HEK293 (cell line): ENCODE measurements at regions not wholly inside any gene's neighbourhood (a gene's known extent, or its start where the extent isn't known, plus 50 kb on each side); places are given as distances from the start of the nearest gene placed in this dataset.

ENCODE experiments used
- CTCF ChIA-PET: fragments of 350-600 bp; formaldehyde crosslinking; extraction: SDS; loops from one replicate; lab custom pipeline; 2021; ENCODE audit warnings: antibody characterized with exemption; lab: Yijun Ruan, JAX
- POLR2A ChIA-PET: fragments of 300-600 bp; formaldehyde crosslinking; extraction: SDS; loops from one replicate; lab custom pipeline; 2020; ENCODE audit warnings: antibody characterized with exemption, inconsistent platforms; lab: Yijun Ruan, JAX
- H3K27ac ChIP-seq: fragments of 200-500 bp; sonication (Bioruptor generic); 2 replicates; pipeline ENCODE4 v1.5.1; 2014; ENCODE audit warnings: low read depth, low read length, control low read depth, inconsistent platforms; ENCODE audit errors: extremely low read depth
- H3K36me3 ChIP-seq, 2 experiments: fragments of 200-500 bp in 1 of 2; sonication (Bioruptor generic) in 1 of 2; 1 replicate in 1 of 2; 2 replicates in 1 of 2; pipeline ENCODE4 v1.5.1; 2014 to 2017; ENCODE audit warnings: inconsistent platforms in 2 of 2, low read length in 2 of 2; ENCODE audit not compliant: control insufficient read depth in 2 of 2, insufficient read depth in 1 of 2
- H3K4me1 ChIP-seq: fragments of 200-500 bp; sonication (Bioruptor generic); 2 replicates; pipeline ENCODE4 v1.5.1; 2014; ENCODE audit warnings: mild to moderate bottlenecking, low read length, inconsistent platforms; ENCODE audit not compliant: control insufficient read depth, insufficient read depth
- H3K4me3 ChIP-seq: 2 replicates; pipeline ENCODE4 v1.5.1; 2011; ENCODE audit warnings: low read depth, mild to moderate bottlenecking, control low read depth, low read length, moderate library complexity
- H3K9me3 ChIP-seq: fragments of 200-500 bp; sonication (Bioruptor generic); 2 replicates; pipeline ENCODE4 v1.5.1; 2014; ENCODE audit warnings: low read depth, low read length, inconsistent platforms; ENCODE audit not compliant: control insufficient read depth, insufficient read depth
- ELK4 ChIP-seq: IDR thresholded peaks from 2 replicates; pipeline ENCODE4 v1.6.1; 2011; ENCODE audit warnings: mild to moderate bottlenecking, low read depth, low read length, borderline replicate concordance
- KLF8 ChIP-seq: fragments of 450-650 bp; formaldehyde crosslinking; IDR thresholded peaks from 2 replicates; pipeline ENCODE4 v1.5.1; 2016; ENCODE audit warnings: missing biosample characterization, missing genetic modification characterization
- SCRT1 ChIP-seq: fragments of 450-650 bp; formaldehyde crosslinking; IDR thresholded peaks from 2 replicates; pipeline ENCODE4 v1.5.1; 2016; ENCODE audit warnings: missing biosample characterization, missing genetic modification characterization, borderline replicate concordance
- SETDB1 ChIP-seq: IDR thresholded peaks from one replicate; pipeline ENCODE4 v1.6.1; 2017; ENCODE audit warnings: mild to moderate bottlenecking, low read length, moderate library complexity, mixed read lengths; ENCODE audit not compliant: insufficient read length
- YY1 ChIP-seq: fragments of 450-650 bp; formaldehyde crosslinking; IDR thresholded peaks from 2 replicates; pipeline ENCODE4 v1.5.1; 2018; ENCODE audit warnings: missing biosample characterization, missing genetic modification characterization
- ZBTB10 ChIP-seq: fragments of 450-650 bp; formaldehyde crosslinking; IDR thresholded peaks from 2 replicates; pipeline ENCODE4 v1.5.1; 2016; ENCODE audit warnings: missing biosample characterization, missing genetic modification characterization
- ZBTB21 ChIP-seq: fragments of 450-650 bp; formaldehyde crosslinking; IDR thresholded peaks from 2 replicates; pipeline ENCODE4 v1.5.1; 2017; ENCODE audit warnings: missing biosample characterization, missing genetic modification characterization
- ZFHX2 ChIP-seq: fragments of 450-650 bp; formaldehyde crosslinking; conservative IDR thresholded peaks from 2 replicates; pipeline ENCODE4 v1.5.1; 2016; ENCODE audit warnings: missing biosample characterization, missing genetic modification characterization
- ZNF26 ChIP-seq: fragments of 450-650 bp; formaldehyde crosslinking; IDR thresholded peaks from 2 replicates; pipeline ENCODE4 v1.5.1; 2016; ENCODE audit warnings: missing biosample characterization, missing genetic modification characterization
- ZNF311 ChIP-seq: fragments of 450-650 bp; formaldehyde crosslinking; IDR thresholded peaks from 2 replicates; pipeline ENCODE4 v1.5.1; 2017; ENCODE audit warnings: missing biosample characterization, missing genetic modification characterization, borderline replicate concordance
- ZNF48 ChIP-seq: fragments of 450-650 bp; formaldehyde crosslinking; IDR thresholded peaks from 2 replicates; pipeline ENCODE4 v1.5.1; 2016; ENCODE audit warnings: missing biosample characterization, missing genetic modification characterization
- ZNF555 ChIP-seq: fragments of 450-650 bp; formaldehyde crosslinking; conservative IDR thresholded peaks from 2 replicates; pipeline ENCODE4 v1.5.1; 2017; ENCODE audit warnings: missing biosample characterization, mild to moderate bottlenecking, missing genetic modification characterization, inconsistent platforms
- ZNF747 ChIP-seq: fragments of 450-650 bp; formaldehyde crosslinking; IDR thresholded peaks from 2 replicates; pipeline ENCODE4 v1.5.1; 2016; ENCODE audit warnings: missing biosample characterization, missing genetic modification characterization
- ZNF837 ChIP-seq: fragments of 450-650 bp; formaldehyde crosslinking; IDR thresholded peaks from 2 replicates; pipeline ENCODE4 v1.5.1; 2016; ENCODE audit warnings: missing biosample characterization, missing genetic modification characterization
- TF ChIP-seq, protein P1 (sequence below): fragments of 450-650 bp; formaldehyde crosslinking; IDR thresholded peaks from 2 replicates; pipeline ENCODE4 v1.5.1; 2016; ENCODE audit warnings: missing biosample characterization, missing genetic modification characterization
- TF ChIP-seq, protein P2 (sequence below): fragments of 450-650 bp; formaldehyde crosslinking; IDR thresholded peaks from 2 replicates; pipeline ENCODE4 v1.5.1; 2016; ENCODE audit warnings: missing biosample characterization, missing genetic modification characterization, low read depth
- TF ChIP-seq, protein P3 (sequence below): fragments of 450-650 bp; formaldehyde crosslinking; IDR thresholded peaks from 2 replicates; pipeline ENCODE4 v1.5.1; 2016; ENCODE audit warnings: missing biosample characterization, missing genetic modification characterization
- TF ChIP-seq, protein P4 (sequence below): fragments of 450-650 bp; formaldehyde crosslinking; IDR thresholded peaks from 2 replicates; pipeline ENCODE4 v1.5.1; 2016; ENCODE audit warnings: missing biosample characterization, missing genetic modification characterization

- H3K4me3 ChIP-seq: no peak overlapping the region
- H3K27ac ChIP-seq: no peak overlapping the region
- H3K4me1 ChIP-seq: no peaks in the 10 kb centered on the region
- ChIA-PET CTCF (interaction anchor here (0.6 to 0.9 kb wide), 2 partner anchors 192 to 1412 kb away, joined by 3 read pairs; no protein-coding TSS in a partner anchor), POLR2A (no interaction called here)
- no peaks in the 10 kb centered on the region for H3K36me3 ChIP-seq
- TF ChIP-seq YY1: no peak
- no peak for TF ChIP-seq KLF8 (tag by site-specific recombination)
- no peak for TF ChIP-seq ZNF837 (tag by site-specific recombination)
- TF ChIP-seq ZNF747 (tag by site-specific recombination): no peak
- no peak for TF ChIP-seq ZNF555 (tag by site-specific recombination)
- no peak for TF ChIP-seq ZNF26 (tag by site-specific recombination)
- no peak for TF ChIP-seq SETDB1
- TF ChIP-seq ZNF48 (tag by site-specific recombination): no peak
- peaks cover 5% of the 10 kb centered on the region for H3K9me3 ChIP-seq
These were observed 487.3 kb downstream of the TSHZ3 start for GRCh38 chr19:30861919-30862318.

GRCh38 chr19:30857966-30858490 is 485.8 kb downstream of the ZNF536 start:
- H3K27ac ChIP-seq: no peak overlapping the region
- no peak for TF ChIP-seq ZBTB21 (tag by site-specific recombination)
- no peak for TF ChIP-seq ZBTB10 (tag by site-specific recombination)
- TF ChIP-seq, protein P1, sequence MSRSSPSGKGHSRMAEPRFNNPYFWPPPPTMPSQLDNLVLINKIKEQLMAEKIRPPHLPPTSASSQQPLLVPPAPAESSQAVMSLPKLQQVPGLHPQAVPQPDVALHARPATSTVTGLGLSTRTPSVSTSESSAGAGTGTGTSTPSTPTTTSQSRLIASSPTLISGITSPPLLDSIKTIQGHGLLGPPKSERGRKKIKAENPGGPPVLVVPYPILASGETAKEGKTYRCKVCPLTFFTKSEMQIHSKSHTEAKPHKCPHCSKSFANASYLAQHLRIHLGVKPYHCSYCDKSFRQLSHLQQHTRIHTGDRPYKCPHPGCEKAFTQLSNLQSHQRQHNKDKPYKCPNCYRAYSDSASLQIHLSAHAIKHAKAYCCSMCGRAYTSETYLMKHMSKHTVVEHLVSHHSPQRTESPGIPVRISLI (tag by site-specific recombination): no peak
- TF ChIP-seq, protein P2, sequence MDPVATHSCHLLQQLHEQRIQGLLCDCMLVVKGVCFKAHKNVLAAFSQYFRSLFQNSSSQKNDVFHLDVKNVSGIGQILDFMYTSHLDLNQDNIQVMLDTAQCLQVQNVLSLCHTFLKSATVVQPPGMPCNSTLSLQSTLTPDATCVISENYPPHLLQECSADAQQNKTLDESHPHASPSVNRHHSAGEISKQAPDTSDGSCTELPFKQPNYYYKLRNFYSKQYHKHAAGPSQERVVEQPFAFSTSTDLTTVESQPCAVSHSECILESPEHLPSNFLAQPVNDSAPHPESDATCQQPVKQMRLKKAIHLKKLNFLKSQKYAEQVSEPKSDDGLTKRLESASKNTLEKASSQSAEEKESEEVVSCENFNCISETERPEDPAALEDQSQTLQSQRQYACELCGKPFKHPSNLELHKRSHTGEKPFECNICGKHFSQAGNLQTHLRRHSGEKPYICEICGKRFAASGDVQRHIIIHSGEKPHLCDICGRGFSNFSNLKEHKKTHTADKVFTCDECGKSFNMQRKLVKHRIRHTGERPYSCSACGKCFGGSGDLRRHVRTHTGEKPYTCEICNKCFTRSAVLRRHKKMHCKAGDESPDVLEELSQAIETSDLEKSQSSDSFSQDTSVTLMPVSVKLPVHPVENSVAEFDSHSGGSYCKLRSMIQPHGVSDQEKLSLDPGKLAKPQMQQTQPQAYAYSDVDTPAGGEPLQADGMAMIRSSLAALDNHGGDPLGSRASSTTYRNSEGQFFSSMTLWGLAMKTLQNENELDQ (tag by site-specific recombination): no peak
- TF ChIP-seq, protein P3, sequence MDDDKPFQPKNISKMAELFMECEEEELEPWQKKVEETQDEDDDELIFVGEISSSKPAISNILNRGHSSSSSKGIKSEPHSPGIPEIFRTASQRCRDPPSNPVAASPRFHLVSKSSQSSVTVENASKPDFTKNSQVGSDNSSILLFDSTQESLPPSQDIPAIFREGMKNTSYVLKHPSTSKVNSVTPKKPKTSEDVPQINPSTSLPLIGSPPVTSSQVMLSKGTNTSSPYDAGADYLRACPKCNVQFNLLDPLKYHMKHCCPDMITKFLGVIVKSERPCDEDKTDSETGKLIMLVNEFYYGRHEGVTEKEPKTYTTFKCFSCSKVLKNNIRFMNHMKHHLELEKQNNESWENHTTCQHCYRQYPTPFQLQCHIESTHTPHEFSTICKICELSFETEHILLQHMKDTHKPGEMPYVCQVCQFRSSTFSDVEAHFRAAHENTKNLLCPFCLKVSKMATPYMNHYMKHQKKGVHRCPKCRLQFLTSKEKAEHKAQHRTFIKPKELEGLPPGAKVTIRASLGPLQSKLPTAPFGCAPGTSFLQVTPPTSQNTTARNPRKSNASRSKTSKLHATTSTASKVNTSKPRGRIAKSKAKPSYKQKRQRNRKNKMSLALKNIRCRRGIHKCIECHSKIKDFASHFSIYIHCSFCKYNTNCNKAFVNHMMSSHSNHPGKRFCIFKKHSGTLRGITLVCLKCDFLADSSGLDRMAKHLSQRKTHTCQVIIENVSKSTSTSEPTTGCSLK (tag by site-specific recombination): no peak
- TF ChIP-seq, protein P4, sequence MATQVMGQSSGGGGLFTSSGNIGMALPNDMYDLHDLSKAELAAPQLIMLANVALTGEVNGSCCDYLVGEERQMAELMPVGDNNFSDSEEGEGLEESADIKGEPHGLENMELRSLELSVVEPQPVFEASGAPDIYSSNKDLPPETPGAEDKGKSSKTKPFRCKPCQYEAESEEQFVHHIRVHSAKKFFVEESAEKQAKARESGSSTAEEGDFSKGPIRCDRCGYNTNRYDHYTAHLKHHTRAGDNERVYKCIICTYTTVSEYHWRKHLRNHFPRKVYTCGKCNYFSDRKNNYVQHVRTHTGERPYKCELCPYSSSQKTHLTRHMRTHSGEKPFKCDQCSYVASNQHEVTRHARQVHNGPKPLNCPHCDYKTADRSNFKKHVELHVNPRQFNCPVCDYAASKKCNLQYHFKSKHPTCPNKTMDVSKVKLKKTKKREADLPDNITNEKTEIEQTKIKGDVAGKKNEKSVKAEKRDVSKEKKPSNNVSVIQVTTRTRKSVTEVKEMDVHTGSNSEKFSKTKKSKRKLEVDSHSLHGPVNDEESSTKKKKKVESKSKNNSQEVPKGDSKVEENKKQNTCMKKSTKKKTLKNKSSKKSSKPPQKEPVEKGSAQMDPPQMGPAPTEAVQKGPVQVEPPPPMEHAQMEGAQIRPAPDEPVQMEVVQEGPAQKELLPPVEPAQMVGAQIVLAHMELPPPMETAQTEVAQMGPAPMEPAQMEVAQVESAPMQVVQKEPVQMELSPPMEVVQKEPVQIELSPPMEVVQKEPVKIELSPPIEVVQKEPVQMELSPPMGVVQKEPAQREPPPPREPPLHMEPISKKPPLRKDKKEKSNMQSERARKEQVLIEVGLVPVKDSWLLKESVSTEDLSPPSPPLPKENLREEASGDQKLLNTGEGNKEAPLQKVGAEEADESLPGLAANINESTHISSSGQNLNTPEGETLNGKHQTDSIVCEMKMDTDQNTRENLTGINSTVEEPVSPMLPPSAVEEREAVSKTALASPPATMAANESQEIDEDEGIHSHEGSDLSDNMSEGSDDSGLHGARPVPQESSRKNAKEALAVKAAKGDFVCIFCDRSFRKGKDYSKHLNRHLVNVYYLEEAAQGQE (tag by site-specific recombination): no peak
- no peak for TF ChIP-seq ELK4
- no peak for TF ChIP-seq SCRT1 (tag by site-specific recombination)
- TF ChIP-seq ZFHX2 (tag by site-specific recombination): no peak
- no peak for TF ChIP-seq ZNF311 (tag by site-specific recombination)

More at GRCh38 chr19:30857966-30858490, 485.8 kb downstream of the ZNF536 start:
- H3K9me3 ChIP-seq: peaks cover 3% of the 10 kb centered on the region; the same call in 1 of the 2 replicates
- ChIA-PET POLR2A (no interaction called here), CTCF (interaction anchor here (0.6 to 1.0 kb wide), 3 partner anchors 25 to 188 kb away, joined by 3 to 5 read pairs (median 3); no protein-coding TSS in a partner anchor)
- no peak overlapping the region for H3K4me3 ChIP-seq
- no peaks in the 10 kb centered on the region for H3K36me3 ChIP-seq
- no peaks in the 10 kb centered on the region for H3K4me1 ChIP-seq
